IPS-20b (cell line): ENCODE measurements at regions not wholly inside any gene's neighbourhood (a gene's known extent, or its start where the extent isn't known, plus 50 kb on each side); places are given as distances from the start of the nearest gene placed in this dataset.

ENCODE experiments used
- H3K27ac ChIP-seq: one replicate; pipeline ENCODE4 v1.5.1; 2013; ENCODE audit warnings: low read length
- H3K27me3 ChIP-seq: 2 replicates; pipeline ENCODE4 v1.6.1; 2013; ENCODE audit warnings: mild to moderate bottlenecking, low read length, inconsistent platforms; ENCODE audit not compliant: insufficient read depth
- H3K36me3 ChIP-seq: 2 replicates; pipeline ENCODE4 v1.6.1; 2013; ENCODE audit warnings: low read depth, mild to moderate bottlenecking, inconsistent platforms, low read length, moderate library complexity; ENCODE audit not compliant: insufficient read depth
- H3K4me1 ChIP-seq: 2 replicates; pipeline ENCODE4 v1.6.1; 2013; ENCODE audit warnings: mild to moderate bottlenecking, control low read depth, inconsistent platforms, low read length, moderate library complexity; ENCODE audit not compliant: insufficient read depth
- H3K4me3 ChIP-seq: 2 replicates; pipeline ENCODE4 v1.5.1; 2013; ENCODE audit warnings: mild to moderate bottlenecking, low read length, inconsistent platforms
- H3K9ac ChIP-seq: 2 replicates; pipeline ENCODE4 v1.6.1; 2013; ENCODE audit warnings: low read depth, mild to moderate bottlenecking, inconsistent platforms, low read length, moderate library complexity
- H3K9me3 ChIP-seq: 2 replicates; pipeline ENCODE4 v1.6.1; 2013; ENCODE audit warnings: mild to moderate bottlenecking, low read depth, low read length, inconsistent platforms; ENCODE audit not compliant: insufficient read depth

DNA sequence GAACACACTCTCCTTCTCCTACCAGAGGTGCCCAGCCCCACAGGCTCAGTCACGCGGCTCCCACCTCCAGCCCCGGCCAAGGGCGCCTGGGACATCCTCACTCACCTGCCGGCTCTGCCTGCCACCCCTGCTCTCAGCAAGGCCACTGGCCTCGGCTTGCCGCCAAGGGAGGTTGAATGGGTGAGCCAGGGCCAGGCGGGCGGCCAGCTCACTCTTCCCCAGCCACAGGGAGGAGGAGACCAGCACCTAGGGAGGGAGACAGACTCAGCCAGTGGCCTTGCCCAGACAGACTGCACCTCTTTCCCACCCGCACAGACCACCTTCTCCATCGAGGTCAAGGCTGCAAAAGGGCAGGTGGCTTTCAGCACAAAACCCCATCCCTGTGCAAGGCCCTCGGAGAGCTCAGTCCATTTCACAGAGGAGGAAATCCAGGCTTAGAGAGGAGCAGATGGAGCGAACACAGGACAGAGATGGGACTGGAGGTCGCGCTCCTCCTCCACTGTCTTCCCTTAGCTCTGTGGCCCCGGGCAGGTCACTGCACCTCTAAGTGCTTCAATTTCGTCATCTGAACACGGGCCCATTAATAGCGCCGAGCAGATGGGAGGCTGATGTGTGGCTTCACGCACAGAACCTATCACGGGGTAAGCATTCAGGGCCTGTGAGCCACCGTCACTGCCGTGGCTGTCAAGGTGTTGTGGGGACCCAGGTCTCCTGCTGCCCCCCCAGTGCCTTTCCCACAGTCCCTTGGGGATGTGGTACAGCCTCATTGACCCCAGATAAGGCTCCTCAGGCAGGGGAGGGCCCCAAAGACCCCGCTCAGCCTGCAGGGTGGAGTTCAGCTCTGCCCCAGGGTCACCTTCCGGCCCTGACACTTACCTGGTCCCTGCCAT, 56.1 kb downstream of the RMI2 start:
- H3K27me3 ChIP-seq = no peaks in the 10 kb centered on the region
- H3K4me1 ChIP-seq = no peaks in the 10 kb centered on the region
- H3K36me3 ChIP-seq = no peaks in the 10 kb centered on the region
- no peak overlapping the region for H3K9ac ChIP-seq
- no peak overlapping the region for H3K27ac ChIP-seq
- H3K9me3 ChIP-seq = no peaks in the 10 kb centered on the region
- H3K4me3 ChIP-seq = no peak overlapping the region

DNA sequence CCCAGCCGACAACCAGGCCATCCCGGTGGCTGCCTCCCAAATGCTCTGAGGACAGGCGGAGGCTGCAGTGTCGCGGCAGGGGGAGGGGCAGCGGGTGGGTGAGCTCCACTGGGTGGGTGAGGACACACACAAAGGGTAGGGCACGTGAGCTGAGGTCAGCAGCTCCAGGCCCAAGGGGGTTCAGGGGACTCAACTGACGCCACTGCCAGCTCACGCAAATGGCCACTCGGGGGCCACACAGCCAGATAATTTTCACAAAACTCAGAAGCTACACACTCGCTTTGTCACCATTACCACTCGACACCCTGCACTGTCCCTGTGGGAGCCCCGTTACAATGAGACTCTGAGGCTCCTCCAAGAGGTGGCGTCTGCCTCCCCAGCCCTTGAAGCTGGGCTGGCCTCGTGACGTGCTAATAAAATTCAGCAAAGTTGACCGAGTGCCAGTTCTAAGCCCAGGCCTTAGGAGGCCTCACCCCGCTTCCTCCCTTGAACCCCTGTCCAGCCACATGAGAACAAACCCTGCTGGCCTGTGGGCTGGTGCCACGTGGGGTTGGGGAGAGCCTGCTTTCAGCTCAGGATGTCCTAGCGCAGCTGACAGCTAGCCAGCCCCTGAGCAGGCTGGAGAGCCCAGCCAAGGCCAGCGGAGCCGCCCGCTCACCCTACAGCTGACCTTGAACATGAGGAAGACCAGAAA, 56.9 kb downstream of the RMI2 start:
- no peak overlapping the region for H3K9ac ChIP-seq
- no peaks in the 10 kb centered on the region for H3K36me3 ChIP-seq
- no peak overlapping the region for H3K27ac ChIP-seq
- H3K4me3 ChIP-seq = no peak overlapping the region
- H3K9me3 ChIP-seq = no peaks in the 10 kb centered on the region
- no peaks in the 10 kb centered on the region for H3K4me1 ChIP-seq
- no peaks in the 10 kb centered on the region for H3K27me3 ChIP-seq

GRCh38 chr16:11402745-11403533, 57.7 kb downstream of the RMI2 start:
- no peaks in the 10 kb centered on the region for H3K27me3 ChIP-seq
- H3K27ac ChIP-seq = no peak overlapping the region
- H3K4me1 ChIP-seq = no peaks in the 10 kb centered on the region
- no peaks in the 10 kb centered on the region for H3K9me3 ChIP-seq
- H3K9ac ChIP-seq = no peak overlapping the region
- no peaks in the 10 kb centered on the region for H3K36me3 ChIP-seq
- H3K4me3 ChIP-seq = no peak overlapping the region

DNA sequence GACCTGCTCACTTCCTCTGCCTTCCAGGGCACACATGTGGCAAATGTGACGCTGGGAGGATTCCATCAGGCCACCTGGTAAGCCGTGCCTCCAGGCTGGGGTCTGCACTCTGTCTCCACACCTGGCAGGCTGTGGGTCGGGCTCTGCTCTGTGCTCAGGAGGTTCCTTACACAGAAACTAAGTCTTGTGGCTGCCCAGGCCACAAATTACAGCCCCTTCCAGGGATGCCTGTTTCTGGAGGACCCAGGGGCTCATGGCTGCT, 58.2 kb downstream of the RMI2 start:
- Histone ChIP-seq H3K36me3 (no peaks in the 10 kb centered on the region), H3K27me3 (no peaks in the 10 kb centered on the region), H3K9me3 (no peaks in the 10 kb centered on the region), H3K4me1 (no peaks in the 10 kb centered on the region), H3K4me3 (no peak overlapping the region), H3K27ac (no peak overlapping the region), H3K9ac (no peak overlapping the region)

GRCh38 chr16:11403920-11404319, 58.7 kb downstream of the RMI2 start:
- no peaks in the 10 kb centered on the region for H3K27me3 ChIP-seq
- H3K27ac ChIP-seq = no peak overlapping the region
- H3K36me3 ChIP-seq = no peaks in the 10 kb centered on the region
- H3K4me3 ChIP-seq = no peak overlapping the region
- no peaks in the 10 kb centered on the region for H3K9me3 ChIP-seq
- H3K9ac ChIP-seq = no peak overlapping the region
- H3K4me1 ChIP-seq = no peaks in the 10 kb centered on the region

DNA sequence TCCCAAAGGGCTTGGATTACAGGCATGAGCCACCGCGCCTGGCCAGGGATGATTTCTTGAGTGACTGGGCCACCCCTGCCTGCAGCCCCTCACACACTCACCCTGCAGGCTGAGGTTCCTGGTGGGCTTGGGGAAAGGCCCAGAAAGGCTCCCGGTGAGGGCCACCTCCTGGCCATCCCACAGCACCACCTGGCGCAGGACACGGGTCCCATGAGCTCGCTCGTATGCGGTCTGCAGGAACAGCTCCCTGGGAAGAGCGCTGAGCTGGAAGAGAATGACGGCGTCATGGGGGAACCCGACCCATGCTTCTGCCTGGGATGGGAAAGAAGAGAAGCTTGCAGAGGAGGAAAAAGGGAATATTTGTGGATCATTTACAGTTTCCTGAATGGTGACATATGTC, 59.3 kb downstream of the RMI2 start:
- Histone ChIP-seq H3K27ac (no peak overlapping the region), H3K9ac (no peak overlapping the region), H3K27me3 (no peaks in the 10 kb centered on the region), H3K36me3 (no peaks in the 10 kb centered on the region), H3K9me3 (no peaks in the 10 kb centered on the region), H3K4me3 (no peak overlapping the region), H3K4me1 (no peaks in the 10 kb centered on the region)

DNA sequence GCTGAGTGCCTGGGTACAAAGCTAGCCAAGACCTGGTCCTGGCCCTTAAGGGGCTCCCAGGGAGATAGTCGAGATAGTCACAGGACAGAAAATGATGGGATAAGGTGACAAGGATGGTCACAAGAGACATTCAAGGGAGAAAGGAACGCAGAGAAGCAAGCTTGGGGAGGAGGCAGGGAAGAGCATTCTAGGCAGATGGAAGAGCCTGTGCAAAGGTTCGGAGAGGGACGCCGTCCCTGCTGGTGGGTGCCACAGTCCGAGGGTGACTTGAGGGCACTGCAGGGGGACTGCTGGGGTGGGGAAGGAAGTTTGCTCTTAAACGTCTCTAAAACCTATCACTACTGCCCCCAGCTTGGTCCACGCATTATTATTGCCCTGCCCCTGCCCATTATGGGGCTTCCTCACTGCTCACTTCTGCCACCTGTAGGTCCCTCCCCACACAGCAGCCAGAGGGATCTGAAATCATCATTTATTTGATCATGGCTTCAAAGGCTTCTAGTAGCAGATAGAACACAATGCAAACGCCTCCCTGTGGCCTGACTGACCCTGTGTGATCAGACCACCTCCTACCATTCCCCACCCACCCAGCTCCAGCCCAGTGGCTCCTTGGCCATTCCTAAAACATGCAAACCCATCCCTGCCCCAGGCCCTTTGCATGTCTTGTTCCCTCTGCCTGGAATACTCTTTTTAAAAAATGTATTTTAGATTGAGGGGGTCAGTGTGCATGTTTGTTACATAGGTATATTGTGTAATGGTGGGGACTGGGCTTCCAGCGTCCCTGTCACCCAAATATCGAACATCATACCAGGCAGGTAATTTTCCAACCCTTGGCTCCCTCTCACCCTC, 60.3 kb downstream of the RMI2 start:
- no peak overlapping the region for H3K4me3 ChIP-seq
- no peaks in the 10 kb centered on the region for H3K27me3 ChIP-seq
- no peak overlapping the region for H3K27ac ChIP-seq
- no peaks in the 10 kb centered on the region for H3K36me3 ChIP-seq
- H3K9me3 ChIP-seq = no peaks in the 10 kb centered on the region
- H3K4me1 ChIP-seq = no peaks in the 10 kb centered on the region
- no peak overlapping the region for H3K9ac ChIP-seq

DNA sequence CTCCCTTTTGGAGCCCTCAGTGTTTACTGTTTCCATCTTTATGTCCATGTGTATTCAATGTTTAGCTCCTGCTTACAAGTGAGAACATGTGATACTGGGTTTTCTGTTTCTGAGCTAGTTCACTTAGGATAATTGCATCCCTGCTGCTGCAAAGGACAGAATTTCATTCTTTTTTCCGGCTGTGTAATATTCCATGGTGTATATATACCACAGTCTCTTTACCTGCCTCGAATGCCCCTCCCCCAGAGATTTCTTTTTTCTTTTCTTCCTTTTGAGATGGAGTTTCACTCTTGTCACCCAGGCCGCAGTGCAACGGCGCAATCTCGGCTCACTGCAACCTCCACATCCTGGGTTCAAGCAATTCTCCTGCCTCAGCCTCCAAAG, 60.9 kb downstream of the RMI2 start:
- H3K36me3 ChIP-seq = no peaks in the 10 kb centered on the region
- H3K9me3 ChIP-seq = no peaks in the 10 kb centered on the region
- no peaks in the 10 kb centered on the region for H3K27me3 ChIP-seq
- H3K9ac ChIP-seq = no peak overlapping the region
- H3K4me3 ChIP-seq = no peak overlapping the region
- H3K4me1 ChIP-seq = no peaks in the 10 kb centered on the region
- H3K27ac ChIP-seq = no peak overlapping the region

- no peaks in the 10 kb centered on the region for H3K4me1 ChIP-seq
- no peaks in the 10 kb centered on the region for H3K27me3 ChIP-seq
- no peak overlapping the region for H3K27ac ChIP-seq
- H3K9ac ChIP-seq = no peak overlapping the region
- H3K4me3 ChIP-seq = no peak overlapping the region
- no peaks in the 10 kb centered on the region for H3K36me3 ChIP-seq
- H3K9me3 ChIP-seq = no peaks in the 10 kb centered on the region
These were observed 62.1 kb downstream of the RMI2 start for GRCh38 chr16:11407047-11407982.

- Histone ChIP-seq H3K4me1 (no peaks in the 10 kb centered on the region), H3K4me3 (no peak overlapping the region), H3K27me3 (no peaks in the 10 kb centered on the region), H3K36me3 (no peaks in the 10 kb centered on the region), H3K9me3 (no peaks in the 10 kb centered on the region), H3K9ac (no peak overlapping the region), H3K27ac (no peak overlapping the region)
These were observed 63.0 kb downstream of the RMI2 start for GRCh38 chr16:11408216-11408615.
